ENCODE measurements at regions not wholly inside any gene's neighbourhood (a gene's known extent, or its start where the extent isn't known, plus 50 kb on each side); places are given as distances from the start of the nearest gene placed in this dataset.

DNA sequence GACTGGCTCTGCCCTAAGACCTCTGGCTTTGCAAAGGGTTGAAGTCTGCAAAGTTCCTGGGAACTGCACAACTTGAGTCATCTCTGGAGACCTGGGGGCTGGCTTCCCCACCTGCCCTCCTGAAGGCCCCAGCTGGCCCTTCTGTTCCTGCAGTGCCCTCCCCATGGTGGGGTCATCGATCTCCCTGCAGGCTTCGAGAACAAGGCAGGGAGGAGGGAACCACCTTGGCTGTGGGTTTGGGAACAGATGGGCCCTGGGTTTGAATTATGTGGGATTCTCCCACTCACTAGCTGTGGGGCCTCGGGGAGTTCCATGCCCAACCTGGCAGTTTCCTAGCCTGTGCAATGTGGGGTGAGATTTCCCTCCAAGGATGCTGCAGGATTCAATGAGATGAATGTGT lies 310.2 kb downstream of the PTPRU start:
- intact Hi-C loops (cut with micrococcal nuclease): no loop called here
- Histone ChIP-seq H3K27ac (ENCODE audit: low read depth, low read length) (no peak overlapping the region), H3K9ac (ENCODE audit: low read length) (no peak overlapping the region), H3K27me3 (ENCODE audit: insufficient read depth, low read length) (no peaks in the 10 kb centered on the region), H3K9me2 (ENCODE audit: insufficient read depth) (no peaks in the 10 kb centered on the region), H3K4me2 (ENCODE audit: low read length) (no peak overlapping the region), H3K36me3 (ENCODE audit: control insufficient read depth in 1 of 2, insufficient read depth in 2 of 2, low read length in 2 of 2) (no peaks in the 10 kb centered on the region), H4K20me1 (ENCODE audit: insufficient read depth) (no peaks in the 10 kb centered on the region), H3K4me3 (replicated peaks in 1 of 2; ENCODE audit: low read depth in 1 of 2, low read length in 2 of 2) (no peak overlapping the region), H3K4me1 (ENCODE audit: control insufficient read depth in 1 of 2, insufficient read depth in 2 of 2, low read length in 2 of 2) (peaks cover 0 to 5% of the 10 kb centered on the region in 2 experiments; a peak in 2 of 4 replicates), H2AFZ (ENCODE audit: low read depth, low read length, poor library complexity, severe bottlenecking) (no peak overlapping the region), H3K9me3 (ENCODE audit: control insufficient read depth in 1 of 2, insufficient read depth in 1 of 2, low read depth in 1 of 2, low read length in 2 of 2) (no peaks in the 10 kb centered on the region), H3K79me2 (ENCODE audit: insufficient read depth, low read length) (no peaks in the 10 kb centered on the region)
- no TSS peak for BruUV-seq (replicated peaks)
- ATAC-seq (no peak), DNase-seq (ENCODE audit: low read depth, low spot score) (no peak)
- ChIA-PET POLR2A (no interaction called here), RAD21 (ENCODE audit: low non-redundant PET in 1 of 2, low total read pairs in 2 of 2, uncharacterized antibody in 2 of 2, unreplicated experiment in 2 of 2) (no interaction called here), CTCF (no interaction called here)
- TF ChIP-seq, protein P1, sequence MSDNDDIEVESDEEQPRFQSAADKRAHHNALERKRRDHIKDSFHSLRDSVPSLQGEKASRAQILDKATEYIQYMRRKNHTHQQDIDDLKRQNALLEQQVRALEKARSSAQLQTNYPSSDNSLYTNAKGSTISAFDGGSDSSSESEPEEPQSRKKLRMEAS (IDR thresholded peaks at IDR 0.05): no peak
- TF ChIP-seq, protein P2, sequence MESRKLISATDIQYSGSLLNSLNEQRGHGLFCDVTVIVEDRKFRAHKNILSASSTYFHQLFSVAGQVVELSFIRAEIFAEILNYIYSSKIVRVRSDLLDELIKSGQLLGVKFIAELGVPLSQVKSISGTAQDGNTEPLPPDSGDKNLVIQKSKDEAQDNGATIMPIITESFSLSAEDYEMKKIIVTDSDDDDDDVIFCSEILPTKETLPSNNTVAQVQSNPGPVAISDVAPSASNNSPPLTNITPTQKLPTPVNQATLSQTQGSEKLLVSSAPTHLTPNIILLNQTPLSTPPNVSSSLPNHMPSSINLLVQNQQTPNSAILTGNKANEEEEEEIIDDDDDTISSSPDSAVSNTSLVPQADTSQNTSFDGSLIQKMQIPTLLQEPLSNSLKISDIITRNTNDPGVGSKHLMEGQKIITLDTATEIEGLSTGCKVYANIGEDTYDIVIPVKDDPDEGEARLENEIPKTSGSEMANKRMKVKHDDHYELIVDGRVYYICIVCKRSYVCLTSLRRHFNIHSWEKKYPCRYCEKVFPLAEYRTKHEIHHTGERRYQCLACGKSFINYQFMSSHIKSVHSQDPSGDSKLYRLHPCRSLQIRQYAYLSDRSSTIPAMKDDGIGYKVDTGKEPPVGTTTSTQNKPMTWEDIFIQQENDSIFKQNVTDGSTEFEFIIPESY (IDR thresholded peaks at IDR 0.05; ENCODE audit: extremely low read depth, insufficient replicate concordance, low read length): no peak
- TF ChIP-seq EZH2phosphoT487 (IDR thresholded peaks at IDR 0.05; ENCODE audit: borderline replicate concordance): no peak
- TF ChIP-seq, protein P3, sequence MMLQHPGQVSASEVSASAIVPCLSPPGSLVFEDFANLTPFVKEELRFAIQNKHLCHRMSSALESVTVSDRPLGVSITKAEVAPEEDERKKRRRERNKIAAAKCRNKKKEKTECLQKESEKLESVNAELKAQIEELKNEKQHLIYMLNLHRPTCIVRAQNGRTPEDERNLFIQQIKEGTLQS (IDR thresholded peaks at IDR 0.05): no peak
- TF ChIP-seq EZH2 (IDR thresholded peaks at IDR 0.05): no peak
- TF ChIP-seq POLR2A (IDR thresholded peaks at IDR 0.05; ENCODE audit: borderline replicate concordance, extremely low read depth, insufficient read depth, insufficient read length): no peak
- TF ChIP-seq POLR2AphosphoS5 (IDR thresholded peaks at IDR 0.05; ENCODE audit: low read depth, low read length): no peak
- TF ChIP-seq ELF1 (IDR thresholded peaks at IDR 0.05; ENCODE audit: borderline replicate concordance, low read depth): no peak
- TF ChIP-seq CEBPB (IDR thresholded peaks at IDR 0.05; ENCODE audit: low read depth): no peak
- no peak for TF ChIP-seq RAD21 (IDR thresholded peaks at IDR 0.05; ENCODE audit: low read depth)
- TF ChIP-seq SRF (IDR thresholded peaks at IDR 0.05; ENCODE audit: low read depth): no peak
- no peak for TF ChIP-seq FOSL1 (IDR thresholded peaks at IDR 0.05; ENCODE audit: low read depth)
- TF ChIP-seq SIN3A (IDR thresholded peaks at IDR 0.05; ENCODE audit: low read depth): no peak
- TF ChIP-seq SP1 (IDR thresholded peaks at IDR 0.05; ENCODE audit: low read depth): no peak

Data from HCT116 (cell line).